HG03159 (cell line): ENCODE measurements at regions not wholly inside any gene's neighbourhood (a gene's known extent, or its start where the extent isn't known, plus 50 kb on each side); places are given as distances from the start of the nearest gene placed in this dataset.
"Not testable (repeated sequence)": the region's sequence is repeated elsewhere in the genome, so short reads cannot be mapped to it uniquely, and the experiment has no call there.

ENCODE experiments used
- ATAC-seq: cut with Tn5 transposase; IDR thresholded peaks from one replicate; pipeline ENCODE4 v1.9.1; 2021; ENCODE audit warnings: mild to moderate bottlenecking, moderate library complexity; ENCODE audit not compliant: unreplicated experiment

DNA sequence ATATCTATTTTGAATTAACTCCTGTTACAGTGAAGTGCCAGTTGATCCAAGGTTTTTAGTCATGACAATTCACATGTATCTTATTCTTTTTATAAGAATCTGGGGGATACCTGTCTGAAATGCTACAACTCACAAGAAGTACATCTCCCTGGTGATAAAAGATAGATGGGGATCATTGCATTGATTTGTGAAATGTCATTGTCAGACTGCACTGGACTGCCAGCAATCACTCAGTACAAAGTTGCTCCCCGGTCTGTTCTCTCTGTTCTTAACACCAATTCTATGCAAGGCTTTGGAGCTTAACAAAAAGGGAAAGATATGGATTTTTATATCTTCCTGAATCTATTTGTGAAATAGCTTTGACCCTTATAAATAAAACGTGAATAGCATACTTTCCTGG lies 171.8 kb upstream of the PCSK5 start:
- ATAC-seq: no peak

DNA sequence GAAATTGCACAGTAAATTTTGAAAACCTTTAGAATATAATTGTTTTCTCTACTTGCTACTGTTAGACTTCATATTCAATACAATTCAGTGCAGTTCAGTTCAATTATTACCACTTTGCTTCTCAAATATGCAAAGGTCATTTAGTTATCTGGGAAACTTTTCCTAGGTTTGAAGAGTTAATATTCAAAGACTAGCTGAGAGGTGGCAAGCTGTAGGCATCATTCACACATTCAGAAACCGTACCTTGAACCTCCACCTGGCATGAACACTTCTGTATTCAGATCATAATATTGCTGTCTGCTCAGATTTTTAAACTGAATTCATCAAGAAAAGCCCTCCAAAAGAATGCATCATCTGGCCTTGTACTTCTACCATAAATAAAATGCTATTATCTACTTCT lies 162.1 kb upstream of the PCSK5 start:
- no peak for ATAC-seq

DNA sequence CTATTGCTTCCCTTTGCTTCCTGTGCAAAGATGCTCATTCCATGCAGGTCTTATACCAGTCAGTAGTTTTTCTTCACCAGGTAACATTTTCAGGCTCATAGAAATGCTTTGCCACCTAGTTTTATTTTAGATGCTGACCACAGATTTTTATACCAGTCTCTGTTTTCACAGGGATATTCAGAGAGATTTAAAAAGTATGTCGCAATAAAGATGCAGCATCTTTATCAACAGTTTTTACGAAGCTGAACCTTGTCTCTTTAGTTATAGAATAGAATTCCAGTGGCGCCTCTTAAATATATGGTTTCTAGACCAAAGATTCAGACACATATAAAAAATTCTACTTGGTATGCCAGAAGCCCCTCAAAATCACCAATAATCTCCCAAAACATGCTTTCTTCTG lies 155.7 kb upstream of the PCSK5 start:
- no peak for ATAC-seq

DNA sequence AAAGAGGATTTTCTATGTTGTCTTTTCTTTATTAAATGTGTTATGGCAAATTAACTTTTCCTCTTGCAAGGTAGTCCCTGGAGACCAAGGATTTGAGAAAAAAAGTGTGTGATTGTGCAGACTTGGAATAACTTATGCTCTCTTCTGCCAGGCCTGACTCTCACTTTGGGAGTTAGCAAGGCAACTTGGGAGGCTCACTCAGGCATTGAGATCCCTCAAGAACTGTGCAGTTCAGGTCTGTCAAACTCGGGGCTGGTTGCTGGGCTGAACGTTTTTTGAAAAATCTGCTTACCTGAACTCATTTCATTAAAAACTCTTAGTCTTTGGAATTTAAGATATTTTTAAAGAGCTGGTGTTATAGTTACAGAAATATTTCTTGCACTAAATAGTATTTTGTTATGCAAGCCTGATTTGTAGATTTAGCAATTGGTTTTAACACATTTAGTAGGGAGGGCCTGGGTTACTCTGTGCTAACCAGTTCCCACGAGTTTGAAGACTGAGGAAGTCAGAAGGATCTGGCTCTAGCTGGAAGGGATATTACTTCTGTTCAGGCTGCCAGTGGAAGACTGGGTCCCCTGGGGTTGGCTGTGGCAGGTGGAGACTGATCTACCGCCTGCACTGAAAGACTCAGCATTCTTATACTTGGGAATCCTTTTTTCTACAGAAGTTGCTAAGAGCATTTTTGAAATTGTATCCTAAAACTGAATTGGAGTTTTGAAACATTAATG lies 150.4 kb upstream of the PCSK5 start:
- no peak for ATAC-seq

DNA sequence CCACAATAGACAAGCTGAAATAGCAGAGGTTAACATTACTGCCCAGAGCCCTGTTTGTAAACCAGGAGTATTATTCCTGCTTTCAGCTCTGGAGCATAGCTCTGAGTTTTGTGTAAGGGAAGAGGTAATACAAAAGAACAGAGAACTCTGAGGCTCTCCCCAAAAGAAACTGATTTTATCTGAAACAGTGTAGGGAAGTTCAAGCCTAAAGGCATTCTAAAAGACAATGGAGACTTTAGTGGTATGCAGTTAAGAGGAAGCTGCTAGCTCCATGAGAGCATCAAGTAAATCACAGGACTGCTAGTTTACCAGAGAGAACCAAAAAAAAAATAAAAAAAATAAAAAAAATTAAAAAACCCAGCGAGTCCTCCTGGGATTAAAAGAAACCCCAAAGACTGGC lies 146.6 kb upstream of the PCSK5 start:
- no peak for ATAC-seq

DNA sequence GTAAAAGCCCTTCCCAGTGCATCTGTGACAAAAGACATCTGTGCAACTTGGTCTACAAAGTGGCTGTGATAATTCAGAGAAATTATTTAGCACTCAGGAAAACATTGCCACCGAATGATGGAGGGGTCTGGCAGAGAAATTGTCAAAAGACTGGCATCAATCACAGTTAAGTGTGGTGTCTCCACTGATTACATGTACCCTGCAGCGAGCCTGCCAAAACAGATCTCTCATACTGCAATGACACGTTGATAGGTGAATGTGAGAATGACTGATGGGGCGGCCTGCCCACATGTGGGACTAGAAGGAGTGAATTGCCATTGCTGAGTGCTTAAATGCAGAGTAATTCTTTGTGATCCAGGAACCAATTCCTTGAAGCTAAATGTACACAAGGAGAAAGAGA lies 136.4 kb upstream of the PCSK5 start:
- no peak for ATAC-seq

DNA sequence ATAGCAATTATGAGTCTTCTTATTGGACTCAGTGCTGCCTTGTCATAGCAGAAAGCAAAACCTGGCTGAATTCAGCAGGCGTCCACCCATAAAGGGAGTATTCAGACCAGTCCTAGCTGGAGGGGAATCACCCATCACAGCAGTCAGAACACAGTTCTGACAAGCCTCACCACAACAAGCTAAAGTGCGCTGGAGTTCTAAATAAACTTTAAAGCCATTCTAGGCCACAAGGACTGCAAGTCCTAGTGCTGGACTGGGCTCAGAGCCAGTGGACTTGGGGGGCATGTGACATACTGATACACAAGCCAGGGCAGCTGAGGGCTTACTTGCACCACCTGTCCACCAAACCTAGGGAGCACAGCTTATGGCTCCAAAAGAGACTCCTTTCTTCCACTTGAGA lies 115.3 kb upstream of the PCSK5 start:
- no peak for ATAC-seq

DNA sequence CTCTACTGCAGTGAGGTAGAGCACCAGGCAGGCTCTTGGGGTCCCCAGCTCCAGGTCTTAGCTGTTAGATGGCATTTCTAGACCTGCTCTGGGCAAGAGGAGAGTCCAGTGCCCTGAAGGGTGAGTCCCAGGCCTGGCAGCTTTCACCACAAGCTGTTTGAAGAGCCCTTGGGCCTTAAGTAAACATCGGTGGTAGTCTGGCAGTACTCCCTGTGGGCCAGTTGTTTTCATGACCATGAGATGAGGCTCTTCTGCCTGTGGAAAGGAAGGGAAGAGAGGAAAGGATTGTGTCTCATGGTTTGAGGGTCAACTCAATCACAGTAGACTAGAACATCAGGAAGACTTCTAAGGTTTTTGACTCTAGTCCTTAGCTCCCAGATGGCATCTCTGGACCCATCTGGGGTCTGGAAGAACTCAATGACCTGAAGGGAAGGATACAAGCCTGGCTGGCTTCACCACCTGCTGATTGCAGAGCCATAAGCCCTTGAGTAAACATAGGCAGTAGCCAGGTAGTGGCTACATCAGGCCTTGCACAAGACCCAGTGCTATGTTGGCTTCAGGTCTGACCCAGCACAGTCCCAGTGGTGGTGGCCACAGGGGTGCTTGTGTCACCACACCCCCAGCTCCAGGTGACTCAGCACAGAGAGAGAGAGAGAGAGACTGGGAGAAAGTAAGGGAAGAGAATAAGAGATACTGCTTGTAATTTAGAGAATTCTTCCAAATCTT lies 114.3 kb upstream of the PCSK5 start:
- no peak for ATAC-seq

DNA sequence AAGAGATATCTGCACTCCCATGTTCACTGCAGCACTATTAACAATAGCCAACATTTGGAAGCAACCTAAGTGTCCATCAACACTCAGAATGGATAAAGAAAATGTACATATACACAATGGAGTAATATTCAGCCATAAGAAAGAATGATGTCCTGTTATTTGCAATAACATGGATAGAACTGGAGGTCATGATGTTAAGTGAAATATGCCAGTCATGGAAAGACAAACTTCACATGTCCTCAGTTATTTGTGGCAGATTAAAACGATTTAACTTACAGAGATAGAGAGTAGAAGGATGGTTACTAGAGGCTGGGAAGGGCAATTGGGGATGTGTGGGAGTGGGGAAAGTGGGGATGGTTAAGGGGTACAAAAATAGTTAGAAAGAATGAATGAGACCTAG lies 110.3 kb upstream of the PCSK5 start:
- no peak for ATAC-seq

DNA sequence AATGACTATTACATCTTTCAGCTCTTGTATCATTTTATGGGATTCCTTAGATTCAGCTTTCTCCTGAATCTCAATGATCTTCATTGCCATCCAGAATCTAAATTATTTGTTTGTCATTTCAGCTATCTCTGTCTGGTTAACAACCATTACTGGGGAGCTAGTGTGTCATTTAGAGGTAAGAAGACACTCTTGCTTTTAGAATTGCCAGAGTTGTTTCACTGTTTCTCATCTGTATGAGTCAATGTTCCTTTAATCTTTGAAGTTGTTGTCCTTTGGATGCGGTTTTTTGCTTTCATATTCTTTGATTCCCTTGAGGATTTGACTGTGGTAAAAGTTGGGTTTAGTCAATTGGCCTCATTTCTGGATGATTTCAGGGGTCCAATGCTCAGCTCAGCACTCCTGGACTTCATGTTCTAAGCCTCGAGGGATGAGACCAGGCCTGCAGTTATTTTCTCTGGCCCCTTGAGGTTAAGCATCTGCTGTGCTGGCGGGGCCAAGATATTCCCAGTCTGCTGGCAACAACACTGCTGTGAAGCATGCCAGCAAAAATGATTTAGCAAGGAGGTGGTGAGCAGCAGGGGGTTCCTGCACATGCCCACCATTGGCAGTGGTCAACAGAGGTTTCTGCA lies 102.4 kb upstream of the PCSK5 start:
- ATAC-seq: no peak

DNA sequence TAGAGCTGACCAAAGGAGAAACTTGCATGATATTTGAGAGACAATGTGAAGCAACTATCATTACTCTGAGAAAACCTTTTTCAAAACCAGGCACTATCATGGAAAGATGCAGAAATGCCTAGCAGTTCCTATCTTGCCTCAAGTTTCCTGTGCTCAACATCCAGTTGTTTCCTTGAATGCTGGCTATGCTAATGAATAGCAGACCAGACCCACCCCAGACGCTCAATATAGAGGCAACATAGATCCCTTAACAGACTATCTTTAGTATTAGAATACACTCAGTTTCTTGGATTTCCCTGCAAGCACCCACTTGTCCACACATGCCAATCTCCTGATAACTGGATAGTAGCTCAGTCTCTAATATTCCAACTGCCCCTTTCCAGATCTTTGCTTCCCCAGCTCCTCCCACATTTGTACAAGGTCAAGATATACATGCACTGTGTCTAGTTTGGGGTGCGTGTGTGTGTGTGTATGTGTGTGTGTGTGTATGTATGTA lies 93.3 kb upstream of the PCSK5 start:
- no peak for ATAC-seq

DNA sequence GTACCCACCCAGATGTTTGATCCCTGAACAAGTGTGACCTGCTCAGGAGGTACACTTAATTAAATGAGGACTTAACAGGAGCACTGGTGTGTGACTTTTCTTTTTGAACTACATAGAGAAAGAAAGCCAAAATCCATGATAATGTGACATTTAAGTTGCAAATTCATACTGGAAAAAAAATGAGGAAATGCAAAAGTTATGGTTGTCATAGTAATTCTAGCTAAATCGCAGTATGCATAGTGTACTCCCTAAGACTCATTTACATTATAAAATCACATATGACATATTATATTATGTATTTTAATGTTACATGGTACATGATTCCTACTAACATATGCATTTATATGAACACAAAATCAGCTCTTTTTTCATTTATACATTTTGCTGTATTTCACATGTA lies 92.0 kb upstream of the PCSK5 start:
- ATAC-seq: no peak

DNA sequence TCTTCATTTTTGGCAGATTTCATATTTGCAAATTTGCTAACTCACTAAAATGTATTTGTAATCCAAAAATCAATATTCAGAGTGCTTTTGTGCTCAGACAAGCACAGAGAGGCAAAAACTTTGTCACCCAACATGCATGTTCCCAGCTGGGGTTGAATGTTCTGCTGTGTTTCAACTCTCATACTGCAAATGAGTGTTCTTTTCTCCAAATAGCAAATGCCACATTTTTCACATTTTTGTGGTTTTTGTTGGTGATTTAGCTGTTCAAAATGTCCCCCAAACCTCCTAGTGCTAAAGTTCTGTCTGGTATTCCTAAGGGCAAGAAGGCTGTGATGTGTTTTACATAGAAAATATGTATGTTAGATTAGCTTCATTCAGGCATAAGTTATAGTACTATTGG lies 87.3 kb upstream of the PCSK5 start:
- no peak for ATAC-seq

DNA sequence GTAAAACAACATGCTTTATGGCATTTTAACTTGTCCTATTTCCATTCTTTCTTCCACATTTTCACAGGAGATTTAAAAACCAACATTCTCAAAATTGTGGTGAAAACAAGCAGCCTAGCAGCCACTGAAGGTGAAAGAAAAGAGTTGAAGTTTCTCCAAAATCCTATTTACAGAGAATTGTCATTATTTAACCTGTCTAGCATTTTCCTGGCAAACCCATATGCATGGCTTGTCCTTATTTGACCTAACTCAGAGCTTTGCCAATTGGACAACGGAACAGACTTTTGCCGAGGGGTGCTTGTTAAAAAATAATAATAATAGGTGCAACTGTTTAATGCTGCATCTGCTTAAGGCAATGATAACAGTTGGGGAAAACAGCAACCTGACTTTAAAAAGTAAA lies 80.4 kb upstream of the PCSK5 start:
- no peak for ATAC-seq

DNA sequence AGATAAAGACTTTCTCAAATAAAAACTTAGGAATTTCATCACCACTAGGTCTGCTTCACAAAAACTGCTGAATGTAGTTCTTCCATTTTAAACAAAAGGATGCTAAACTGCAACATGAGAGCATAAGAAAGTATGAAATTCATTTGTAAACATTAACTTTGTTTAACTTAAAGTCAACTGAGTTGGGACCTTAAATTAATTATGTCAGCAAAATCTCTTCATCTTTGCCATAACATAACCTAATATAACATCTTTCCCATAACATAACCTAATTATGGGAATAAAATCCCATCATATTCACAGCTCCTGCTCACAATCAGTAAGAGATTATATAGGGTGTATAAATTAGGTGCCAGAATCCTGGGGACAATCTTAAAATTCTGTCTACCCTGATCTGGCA lies 78.8 kb upstream of the PCSK5 start:
- ATAC-seq: no peak

DNA sequence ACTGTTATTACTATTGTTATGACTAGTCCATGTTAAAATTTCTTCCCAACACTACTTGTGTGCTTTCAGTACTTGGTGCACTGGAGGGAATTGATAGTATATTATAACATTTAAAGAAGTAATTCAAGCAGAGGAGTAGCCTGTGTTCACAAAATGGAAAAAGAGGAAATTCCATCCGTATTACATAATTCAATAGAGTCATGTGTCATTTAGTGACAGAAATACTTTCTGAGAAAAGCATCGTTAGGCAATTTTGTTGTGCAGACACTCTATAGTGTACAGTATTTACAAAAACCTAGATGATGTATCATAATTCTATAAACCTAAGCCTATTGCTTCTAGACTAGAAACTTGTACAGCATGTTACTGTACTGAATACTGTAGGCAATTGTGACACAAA lies 78.3 kb upstream of the PCSK5 start:
- ATAC-seq: no peak

DNA sequence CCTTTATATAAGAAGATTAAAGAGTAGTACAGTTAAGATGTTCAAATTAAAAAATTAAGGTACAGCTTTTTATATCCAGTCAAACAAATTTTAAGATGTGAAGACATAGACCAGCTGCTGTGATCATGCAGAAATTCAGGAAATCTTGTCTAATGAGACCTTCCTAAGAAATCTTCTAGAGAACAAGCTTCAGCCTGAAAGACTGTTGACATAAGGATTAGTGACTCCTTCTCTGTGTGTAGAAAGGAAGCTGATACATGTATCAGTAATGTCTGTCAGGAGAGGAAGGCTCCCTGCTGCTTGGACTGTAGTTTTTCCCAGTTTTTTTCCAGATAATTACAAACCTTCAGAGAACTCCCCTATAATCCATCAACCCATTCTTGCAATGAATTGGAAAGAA lies 75.8 kb upstream of the PCSK5 start:
- ATAC-seq: no peak

DNA sequence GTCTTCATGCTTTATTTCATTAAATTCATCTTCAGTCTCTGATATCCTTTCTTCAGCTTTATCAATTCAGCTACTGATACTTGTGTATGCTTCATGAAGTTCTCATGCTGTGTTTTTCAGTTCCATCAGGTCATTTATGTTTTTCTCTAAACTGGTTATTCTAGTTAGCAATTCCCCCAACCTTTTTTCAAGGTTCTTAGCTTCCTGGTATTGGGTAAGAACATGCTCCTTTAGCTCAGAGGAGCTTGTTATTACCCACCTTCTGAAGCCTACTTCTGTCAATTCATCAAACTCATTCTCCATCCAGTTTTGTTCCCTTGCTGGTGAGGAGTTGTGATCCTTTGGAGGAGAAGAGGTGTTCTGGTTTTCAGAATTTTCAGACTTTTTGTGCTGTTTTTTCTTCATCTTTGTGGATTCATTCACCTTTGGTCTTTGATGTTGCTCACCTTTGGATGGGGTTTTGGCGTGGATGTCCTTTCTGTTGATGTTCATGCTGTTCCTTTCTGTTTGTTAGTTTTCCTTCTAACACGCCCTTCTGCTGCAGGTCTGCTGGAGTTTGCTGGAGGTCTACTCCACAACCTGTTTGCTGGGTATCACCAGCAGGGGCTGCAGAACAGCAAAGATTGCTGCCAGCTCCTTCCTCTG lies 69.9 kb upstream of the PCSK5 start:
- not testable (repeated sequence) for ATAC-seq

DNA sequence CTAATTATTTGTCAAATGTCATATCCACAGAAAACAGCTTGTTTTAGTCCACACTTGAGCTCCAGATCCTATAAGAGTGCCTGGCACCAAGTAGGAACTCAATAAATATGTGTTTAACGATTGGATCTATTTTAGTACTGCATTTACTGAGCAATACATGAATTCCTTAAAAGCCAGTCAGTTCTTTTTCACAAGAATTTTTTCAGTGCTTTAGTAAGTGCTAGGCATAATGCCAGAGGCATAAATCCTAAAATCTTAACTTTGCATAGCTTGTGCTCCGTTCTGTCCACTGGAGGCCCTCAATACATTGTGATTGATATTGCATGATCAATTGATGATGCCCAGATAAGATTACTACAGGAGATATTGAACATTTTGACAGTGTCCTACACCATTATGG lies 67.3 kb upstream of the PCSK5 start:
- no peak for ATAC-seq

DNA sequence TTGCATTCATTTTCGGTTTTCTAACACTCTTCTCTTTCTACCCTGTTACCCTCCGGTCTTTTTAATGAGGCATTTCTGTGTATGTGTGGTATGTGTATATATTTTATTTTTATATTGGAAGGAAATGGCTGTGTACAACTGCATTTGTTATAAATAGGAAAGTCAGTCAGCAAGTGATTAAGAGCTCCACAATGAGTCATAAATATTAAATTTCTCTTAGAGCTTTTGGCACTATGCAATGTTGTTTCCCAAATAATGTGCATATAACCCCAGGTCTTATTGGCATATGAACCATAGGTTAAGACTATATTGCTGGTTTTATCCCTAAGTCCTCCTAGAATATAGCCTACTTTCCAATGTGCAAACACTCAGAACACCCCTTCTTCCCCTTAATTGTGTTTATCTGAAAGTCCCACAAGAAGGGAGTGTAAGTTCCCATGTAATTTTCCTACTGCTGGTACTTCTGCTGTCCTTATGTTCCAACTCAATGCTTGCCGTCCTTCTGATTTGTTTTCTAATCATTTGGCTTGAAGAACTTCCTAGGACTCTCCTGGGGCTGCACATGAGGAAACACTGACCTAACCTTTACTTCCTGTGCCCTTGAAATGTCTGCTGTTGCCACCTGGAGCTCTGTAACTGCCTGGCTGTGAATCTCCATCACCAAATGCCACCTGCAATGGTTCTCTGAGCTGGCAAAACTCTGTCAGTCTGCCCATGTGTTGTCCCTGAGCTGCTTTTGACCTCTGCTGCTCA lies 65.5 kb upstream of the PCSK5 start:
- ATAC-seq: no peak

DNA sequence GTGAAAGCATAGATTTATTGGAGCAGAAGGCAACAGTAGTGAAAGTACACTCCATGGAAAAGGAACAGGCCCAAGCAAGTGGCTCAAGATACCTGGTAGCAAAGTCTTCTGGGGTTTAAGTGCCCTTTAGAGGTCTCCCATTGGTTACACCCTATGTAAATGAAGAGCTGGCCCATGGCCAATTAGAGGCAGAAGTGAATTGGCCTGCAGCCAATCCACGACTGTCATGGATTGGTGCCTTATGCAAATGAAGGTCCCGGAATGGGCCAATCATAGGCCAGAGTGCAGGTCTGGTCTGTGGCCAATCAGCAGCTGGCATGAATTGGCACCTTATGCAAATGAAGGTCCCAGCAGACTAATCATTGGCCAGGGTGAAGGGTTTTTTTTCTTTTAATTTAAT lies 64.2 kb upstream of the PCSK5 start:
- no peak for ATAC-seq
